GM20000 (cell line): ENCODE measurements at regions not wholly inside any gene's neighbourhood (a gene's known extent, or its start where the extent isn't known, plus 50 kb on each side); places are given as distances from the start of the nearest gene placed in this dataset.

ENCODE experiments used
- DNase-seq: peaks from one replicate; pipeline ENCODE4 v3.0.0; 2012; ENCODE audit warnings: low spot score
- TF ChIP-seq, protein P1 (sequence below): IDR thresholded peaks from 2 replicates; pipeline ENCODE4 v1.5.1; 2012; ENCODE audit warnings: mild to moderate bottlenecking, control low read depth; ENCODE audit errors: extremely low read depth, missing control alignments

DNA sequence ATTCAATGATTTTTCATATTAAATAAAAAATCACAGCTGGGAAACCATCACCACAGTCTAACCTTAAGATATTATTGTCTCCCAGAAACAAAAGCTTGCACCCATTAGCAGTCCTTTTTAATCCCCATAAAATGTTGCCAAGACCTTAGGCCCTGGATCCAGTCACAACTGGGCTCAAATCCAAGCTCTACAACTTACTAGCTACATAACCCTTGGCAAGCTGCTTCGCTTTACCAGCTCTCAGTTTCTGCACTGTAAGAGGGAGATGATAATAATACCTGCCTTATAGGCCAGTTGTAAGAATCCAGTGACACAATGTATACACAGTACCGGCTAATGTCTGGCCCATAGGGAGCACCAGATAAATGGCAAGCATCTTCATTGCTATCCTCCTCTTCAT lies 400.9 kb upstream of the FGF13 start:
- no peak for DNase-seq
- TF ChIP-seq, protein P1, sequence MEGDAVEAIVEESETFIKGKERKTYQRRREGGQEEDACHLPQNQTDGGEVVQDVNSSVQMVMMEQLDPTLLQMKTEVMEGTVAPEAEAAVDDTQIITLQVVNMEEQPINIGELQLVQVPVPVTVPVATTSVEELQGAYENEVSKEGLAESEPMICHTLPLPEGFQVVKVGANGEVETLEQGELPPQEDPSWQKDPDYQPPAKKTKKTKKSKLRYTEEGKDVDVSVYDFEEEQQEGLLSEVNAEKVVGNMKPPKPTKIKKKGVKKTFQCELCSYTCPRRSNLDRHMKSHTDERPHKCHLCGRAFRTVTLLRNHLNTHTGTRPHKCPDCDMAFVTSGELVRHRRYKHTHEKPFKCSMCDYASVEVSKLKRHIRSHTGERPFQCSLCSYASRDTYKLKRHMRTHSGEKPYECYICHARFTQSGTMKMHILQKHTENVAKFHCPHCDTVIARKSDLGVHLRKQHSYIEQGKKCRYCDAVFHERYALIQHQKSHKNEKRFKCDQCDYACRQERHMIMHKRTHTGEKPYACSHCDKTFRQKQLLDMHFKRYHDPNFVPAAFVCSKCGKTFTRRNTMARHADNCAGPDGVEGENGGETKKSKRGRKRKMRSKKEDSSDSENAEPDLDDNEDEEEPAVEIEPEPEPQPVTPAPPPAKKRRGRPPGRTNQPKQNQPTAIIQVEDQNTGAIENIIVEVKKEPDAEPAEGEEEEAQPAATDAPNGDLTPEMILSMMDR = no peak

DNA sequence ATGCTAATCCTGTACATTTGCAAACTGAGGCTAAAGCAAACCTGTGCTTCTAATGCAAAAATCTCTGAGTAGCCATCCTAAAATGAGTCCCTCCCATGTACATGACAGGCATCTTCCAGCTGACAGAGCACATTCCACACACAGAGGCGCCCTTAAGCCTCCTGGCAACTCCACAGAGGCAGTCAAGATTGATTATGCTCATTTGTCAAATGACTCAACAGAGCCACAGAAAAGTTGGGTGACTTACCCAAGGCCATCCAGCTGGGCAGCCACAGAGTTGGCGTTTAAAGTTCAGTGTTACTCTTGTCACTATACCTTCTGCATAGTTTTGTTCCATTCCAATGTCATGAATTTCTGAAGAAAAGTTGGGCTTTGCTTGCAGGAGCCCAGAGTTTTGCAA lies 394.6 kb upstream of the FGF13 start:
- TF ChIP-seq, protein P1 = no peak
- no peak for DNase-seq

DNA sequence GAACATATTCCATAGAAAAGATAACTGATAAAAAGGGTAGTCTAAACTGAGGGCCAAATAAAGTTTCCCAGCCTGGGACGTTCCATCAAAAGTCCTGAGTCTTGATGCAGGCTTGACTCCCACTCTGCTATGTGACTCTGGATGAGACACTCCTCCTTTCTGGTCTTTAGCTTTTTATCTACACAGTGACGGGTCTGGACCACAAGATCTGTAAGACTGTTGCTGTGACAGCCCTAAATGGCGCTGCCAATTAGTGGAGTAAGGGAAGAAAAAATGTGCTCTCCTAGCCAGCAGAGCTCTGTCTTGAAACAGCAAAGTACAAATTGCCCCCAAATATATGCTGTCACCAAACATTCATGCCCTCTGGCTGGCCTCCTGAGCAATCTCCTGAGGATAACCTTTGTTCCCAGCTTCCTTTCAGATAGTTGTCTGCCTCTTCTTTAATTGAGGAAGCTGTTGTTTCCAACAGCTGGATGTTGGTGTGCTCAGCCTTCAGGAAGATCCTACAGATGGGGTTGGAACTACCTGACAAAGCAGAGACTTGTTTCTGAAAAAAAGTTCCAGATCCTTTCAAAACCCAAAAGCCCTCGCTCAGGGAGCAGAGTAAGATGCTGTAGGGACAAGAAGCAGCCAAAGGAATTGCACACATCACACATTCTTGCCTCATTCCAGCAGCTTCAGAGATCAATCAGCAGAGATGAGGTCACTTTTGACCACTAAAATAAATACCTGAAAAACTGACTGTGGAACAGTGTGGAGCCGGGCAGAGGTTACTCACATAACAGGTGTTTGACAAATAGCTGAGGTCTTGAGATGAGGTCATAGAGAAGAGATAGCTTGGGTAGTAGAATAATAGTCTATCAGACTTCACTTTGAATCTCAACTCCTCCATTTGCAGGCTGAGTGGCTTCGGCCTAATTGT lies 383.4 kb upstream of the FGF13 start:
- no peak for DNase-seq
- TF ChIP-seq, protein P1 = no peak

DNA sequence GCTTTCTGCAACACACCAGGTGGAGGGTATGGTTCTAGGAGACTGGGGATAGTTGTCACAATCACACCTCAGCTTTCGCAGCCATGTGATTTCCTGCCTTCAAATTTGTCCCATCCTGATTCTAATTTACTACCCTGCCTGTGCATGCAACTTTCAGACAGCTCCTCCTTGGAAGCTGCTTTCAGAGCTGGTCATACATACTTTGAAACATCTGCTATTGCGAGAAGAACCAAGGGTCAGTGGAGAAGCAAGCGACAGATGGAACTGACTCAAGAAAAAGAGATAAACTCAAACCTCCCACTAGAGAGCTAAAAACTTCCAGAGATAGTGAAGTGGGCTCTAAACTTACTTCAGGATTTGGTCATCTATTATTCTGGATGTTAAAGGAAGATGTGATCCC lies 381.7 kb upstream of the FGF13 start:
- no peak for DNase-seq
- TF ChIP-seq, protein P1 = no peak

DNA sequence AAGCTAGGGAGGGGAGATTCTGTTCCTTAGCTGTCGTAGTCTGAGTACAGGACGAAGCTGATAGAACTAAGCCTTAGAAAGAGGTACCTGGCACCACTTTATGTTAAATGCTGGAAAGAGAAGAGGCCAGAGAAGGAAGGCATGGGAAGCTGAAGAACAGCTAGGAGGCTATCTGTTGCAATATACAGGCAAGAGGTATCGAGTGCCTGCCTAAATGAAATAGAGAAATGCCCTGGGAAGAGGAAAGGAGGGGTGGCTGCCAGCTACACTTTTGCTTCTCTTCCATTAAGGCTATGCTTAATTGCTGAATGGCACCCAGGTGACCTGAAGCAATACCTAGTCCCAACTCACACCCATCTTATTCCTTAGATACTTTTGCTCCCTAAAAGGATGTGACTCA lies 380.4 kb upstream of the FGF13 start:
- no peak for DNase-seq
- TF ChIP-seq, protein P1 = no peak

DNA sequence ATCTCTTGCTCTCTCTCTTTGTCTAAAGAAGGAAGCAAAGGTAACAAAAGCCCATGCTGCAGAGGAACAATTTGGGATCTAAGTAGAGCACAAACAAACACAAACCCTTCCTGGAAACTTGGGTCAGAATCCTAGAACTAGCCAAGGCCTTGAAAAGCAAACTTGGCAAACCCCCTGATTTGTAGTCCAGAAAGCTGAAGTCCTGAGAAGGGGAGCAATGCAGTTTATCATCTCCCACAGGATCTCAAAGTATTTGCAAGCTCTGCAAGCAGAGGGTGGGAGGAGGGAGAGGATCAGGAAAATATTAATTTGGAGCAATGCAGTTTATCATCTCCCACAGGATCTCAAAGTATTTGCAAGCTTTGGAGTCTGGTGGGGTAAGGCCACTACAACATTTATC lies 379.5 kb upstream of the FGF13 start:
- DNase-seq = no peak
- TF ChIP-seq, protein P1 = no peak

DNA sequence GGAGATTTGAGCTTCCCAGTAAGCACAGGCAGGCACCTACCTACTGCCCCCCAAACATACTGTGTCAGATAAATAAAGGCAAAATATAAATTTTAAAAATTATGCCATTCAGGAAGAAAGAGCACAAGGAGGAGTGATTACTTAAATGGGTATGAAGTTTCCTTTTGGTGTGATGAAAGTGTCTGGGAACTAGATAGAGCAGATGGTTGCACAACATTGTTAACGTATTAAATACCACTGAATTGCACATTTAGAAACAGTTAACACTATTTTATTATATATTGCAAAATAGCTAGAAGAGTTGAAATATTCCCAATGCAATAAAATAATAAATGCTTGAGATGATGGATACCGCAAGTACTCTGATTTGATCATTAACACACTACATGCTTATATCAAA lies 374.7 kb upstream of the FGF13 start:
- no peak for DNase-seq
- TF ChIP-seq, protein P1 = no peak
